Right lobe of liver (tissue), 4 donors: ENCODE measurements at regions not wholly inside any gene's neighbourhood (a gene's known extent, or its start where the extent isn't known, plus 50 kb on each side); places are given as distances from the start of the nearest gene placed in this dataset.

ENCODE experiments used
- POLR2A ChIP-seq: fragments of 450-650 bp; IDR thresholded peaks from one replicate; pipeline ENCODE4 v1.6.1; 2017; ENCODE audit warnings: antibody characterized with exemption, mild to moderate bottlenecking
- TF ChIP-seq, protein P1 (sequence below), 4 donors: fragments of 200-600 bp in 3 of 4; fragments of 450-650 bp in 1 of 4; IDR thresholded peaks; one replicate each; pipeline versions ENCODE4 v1.5.1 to v1.8.0; 2016 to 2022; ENCODE audit warnings: antibody characterized with exemption in 4 of 4, mild to moderate bottlenecking in 2 of 4
- donor health status: DM: no; HTN: no; CAD: no.
- donor health status: DM: no; HTN: no; CAD: no.
- donor health status: DM: no; HTN: yes; CAD: no.

DNA sequence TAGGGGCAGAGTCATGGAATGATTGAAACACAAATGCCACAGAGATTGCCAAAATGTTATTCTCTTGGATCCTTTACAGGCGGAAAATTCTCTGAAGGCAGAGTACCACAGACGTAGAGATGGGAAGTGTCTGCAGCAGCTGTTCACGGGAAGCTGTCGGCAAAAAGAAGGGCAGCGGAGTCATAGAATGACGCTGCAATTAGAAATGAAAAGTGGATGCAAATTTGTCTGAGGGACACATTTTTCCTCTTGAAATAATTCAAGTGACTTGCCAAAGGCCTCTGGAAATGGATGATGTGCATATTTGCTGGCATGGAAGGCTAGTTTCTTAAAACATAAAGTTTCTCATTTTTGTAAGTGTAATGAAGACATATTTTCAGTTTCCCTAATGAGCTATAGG is 77.5 kb upstream of the PLD5 start:
- TF ChIP-seq, protein P1, sequence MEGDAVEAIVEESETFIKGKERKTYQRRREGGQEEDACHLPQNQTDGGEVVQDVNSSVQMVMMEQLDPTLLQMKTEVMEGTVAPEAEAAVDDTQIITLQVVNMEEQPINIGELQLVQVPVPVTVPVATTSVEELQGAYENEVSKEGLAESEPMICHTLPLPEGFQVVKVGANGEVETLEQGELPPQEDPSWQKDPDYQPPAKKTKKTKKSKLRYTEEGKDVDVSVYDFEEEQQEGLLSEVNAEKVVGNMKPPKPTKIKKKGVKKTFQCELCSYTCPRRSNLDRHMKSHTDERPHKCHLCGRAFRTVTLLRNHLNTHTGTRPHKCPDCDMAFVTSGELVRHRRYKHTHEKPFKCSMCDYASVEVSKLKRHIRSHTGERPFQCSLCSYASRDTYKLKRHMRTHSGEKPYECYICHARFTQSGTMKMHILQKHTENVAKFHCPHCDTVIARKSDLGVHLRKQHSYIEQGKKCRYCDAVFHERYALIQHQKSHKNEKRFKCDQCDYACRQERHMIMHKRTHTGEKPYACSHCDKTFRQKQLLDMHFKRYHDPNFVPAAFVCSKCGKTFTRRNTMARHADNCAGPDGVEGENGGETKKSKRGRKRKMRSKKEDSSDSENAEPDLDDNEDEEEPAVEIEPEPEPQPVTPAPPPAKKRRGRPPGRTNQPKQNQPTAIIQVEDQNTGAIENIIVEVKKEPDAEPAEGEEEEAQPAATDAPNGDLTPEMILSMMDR (IDR thresholded peaks at IDR 0.05) = no peak
- no peak for TF ChIP-seq POLR2A
